ENCODE measurements at regions not wholly inside any gene's neighbourhood (a gene's known extent, or its start where the extent isn't known, plus 50 kb on each side); places are given as distances from the start of the nearest gene placed in this dataset.

GRCh38 chr16:52052818-52053217, 494.1 kb downstream of the TOX3 start:
- DNase-seq (ENCODE audit: low read depth) = no peak

DNA sequence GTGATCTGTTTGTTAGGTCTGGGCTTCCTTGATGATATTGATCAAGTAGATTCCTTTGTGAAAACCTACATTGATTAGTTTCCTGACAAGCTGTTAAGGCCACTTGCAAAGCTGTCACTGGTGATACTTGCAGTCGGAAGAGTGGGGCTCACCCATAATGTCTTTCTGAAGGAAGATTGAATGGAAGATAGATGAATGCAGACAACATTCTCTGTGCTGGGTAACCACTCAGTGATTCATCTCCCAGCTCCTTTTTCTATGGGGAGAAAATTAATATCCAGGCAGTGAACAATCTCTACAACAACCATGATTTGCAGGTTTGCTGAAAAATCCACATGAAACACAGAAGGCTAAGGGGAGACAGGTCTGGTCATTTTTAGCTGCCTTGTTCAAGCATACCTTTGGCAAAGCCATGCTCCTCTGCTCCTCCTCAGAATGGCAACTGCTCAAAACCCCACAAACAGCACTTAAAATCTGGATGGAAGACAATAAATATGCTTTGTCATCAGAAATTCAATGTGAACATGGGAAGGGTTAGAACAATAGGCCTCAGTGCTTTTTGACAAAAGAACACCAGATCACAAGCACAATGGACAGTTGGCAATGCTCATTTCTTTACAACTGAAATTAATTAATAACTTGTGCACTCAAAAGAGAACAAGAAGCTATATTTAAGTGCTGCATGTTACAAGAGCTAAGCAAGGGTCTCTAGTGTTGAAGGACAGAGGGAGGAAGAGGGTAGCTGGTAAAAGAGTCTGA, 495.4 kb downstream of the TOX3 start:
- no peak for DNase-seq (ENCODE audit: low read depth)

- DNase-seq (ENCODE audit: low read depth) = no peak
Measured at GRCh38 chr16:52050418-52050817, 496.5 kb downstream of the TOX3 start.

GRCh38 chr16:52035436-52035835, 511.5 kb downstream of the TOX3 start:
- DNase-seq (ENCODE audit: low read depth) = no peak

DNA sequence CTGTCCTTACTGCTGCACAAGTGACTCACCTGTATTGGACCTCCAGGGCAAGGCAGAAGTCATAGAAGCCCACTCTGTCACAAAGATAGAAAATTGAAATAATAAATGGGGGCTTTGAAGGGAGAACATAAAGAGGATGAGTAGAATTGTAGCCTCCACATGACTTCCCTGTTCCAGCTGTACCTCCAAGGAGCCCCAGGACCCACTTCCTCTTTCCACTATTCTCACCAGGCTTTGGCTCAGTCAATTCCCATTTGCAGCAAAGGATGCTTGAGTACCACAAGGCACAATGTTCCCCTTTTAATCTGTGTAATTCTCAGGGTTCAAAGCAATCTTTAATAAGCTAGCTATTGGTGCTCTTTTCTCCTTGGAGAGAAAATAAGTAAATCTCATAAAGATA, 512.1 kb downstream of the TOX3 start:
- no peak for DNase-seq (ENCODE audit: low read depth)

GRCh38 chr16:52033992-52034391, 513.0 kb downstream of the TOX3 start:
- DNase-seq (ENCODE audit: low read depth) = no peak

GRCh38 chr16:52022980-52023379, 524.0 kb downstream of the TOX3 start:
- no peak for DNase-seq (ENCODE audit: low read depth)

DNA sequence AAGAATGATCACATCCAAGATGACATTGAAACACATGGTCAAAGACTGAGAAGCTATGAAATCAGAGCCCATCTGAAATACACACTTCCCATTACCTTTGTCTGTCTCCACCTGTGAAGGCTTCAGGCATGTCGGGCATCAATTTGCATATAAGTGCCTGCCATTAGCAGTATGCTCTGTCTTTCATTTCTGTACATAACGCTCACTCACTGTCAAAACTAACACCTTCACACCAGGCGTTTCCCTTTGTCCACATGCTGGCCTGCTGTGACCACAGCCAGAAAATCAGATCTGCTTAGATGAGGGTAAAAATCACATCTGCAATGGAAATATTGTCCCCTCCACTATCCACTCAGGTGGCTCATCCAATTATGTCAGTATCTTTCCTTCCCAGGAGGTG, 524.8 kb downstream of the TOX3 start:
- DNase-seq (ENCODE audit: low read depth) = no peak

- no peak for DNase-seq (ENCODE audit: low read depth)
Measured at GRCh38 chr16:52016387-52016786, 530.6 kb downstream of the TOX3 start.

DNA sequence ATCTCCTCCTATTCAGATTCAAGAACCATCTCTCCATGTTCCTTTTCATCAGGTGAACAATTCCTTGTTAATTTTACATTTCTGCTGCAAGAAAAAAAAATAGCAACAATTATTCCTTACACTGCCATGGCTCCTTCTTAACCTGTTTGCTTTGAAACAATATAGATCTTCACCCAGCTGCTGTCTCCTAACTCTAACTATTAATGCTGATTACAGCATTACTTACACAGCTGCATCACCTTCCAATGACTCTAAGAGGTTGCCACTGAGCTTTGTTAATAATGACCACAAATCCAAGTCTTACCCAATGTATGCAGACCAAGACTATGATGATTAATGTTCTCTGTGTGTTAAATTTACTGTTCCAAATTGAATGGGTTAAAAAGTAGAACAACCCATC, 541.4 kb downstream of the TOX3 start:
- no peak for DNase-seq (ENCODE audit: low read depth)

DNA sequence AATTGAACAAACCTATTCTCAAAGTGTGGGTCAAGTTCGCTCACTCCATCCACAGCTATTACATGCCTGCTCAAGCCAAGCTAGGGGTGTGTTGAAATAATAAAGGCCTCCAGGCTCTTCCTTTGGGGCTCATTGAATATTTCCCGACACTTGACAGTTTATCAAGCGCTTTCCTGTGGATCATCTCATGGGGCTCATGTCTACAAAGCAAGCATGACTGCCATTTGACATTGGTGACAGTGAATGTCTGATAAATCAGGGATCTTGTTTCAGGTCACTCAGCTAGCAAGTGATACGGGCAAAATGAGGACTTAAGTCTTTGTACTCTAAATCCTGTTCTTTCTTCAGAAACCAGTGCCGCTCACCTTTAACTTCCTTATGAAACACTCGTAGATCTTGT, 542.6 kb downstream of the TOX3 start:
- no peak for DNase-seq (ENCODE audit: low read depth)

GRCh38 chr16:52002026-52002425, 544.9 kb downstream of the TOX3 start:
- DNase-seq (ENCODE audit: low read depth) = no peak

GRCh38 chr16:51996516-51996915, 550.4 kb downstream of the TOX3 start:
- DNase-seq (ENCODE audit: low read depth) = no peak

DNA sequence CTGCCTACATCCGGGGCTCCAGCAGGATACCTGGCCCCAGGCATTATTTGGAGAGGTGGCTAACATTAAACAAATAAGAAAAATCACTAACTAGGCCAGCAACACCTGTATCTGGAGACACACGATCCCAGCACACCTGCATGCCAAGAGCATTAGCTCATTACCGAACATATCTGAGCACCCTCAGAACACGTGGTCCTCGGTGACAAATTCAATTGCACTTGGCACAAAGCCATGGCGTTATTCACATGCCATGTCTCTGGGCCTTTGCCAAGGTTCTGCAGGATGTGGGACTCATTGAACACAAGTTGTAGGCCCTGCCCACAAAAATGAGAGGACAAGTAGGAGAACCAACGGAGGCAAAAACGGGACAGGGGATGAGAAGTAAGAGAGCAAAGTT, 552.3 kb downstream of the TOX3 start:
- DNase-seq (ENCODE audit: low read depth) = no peak

DNA sequence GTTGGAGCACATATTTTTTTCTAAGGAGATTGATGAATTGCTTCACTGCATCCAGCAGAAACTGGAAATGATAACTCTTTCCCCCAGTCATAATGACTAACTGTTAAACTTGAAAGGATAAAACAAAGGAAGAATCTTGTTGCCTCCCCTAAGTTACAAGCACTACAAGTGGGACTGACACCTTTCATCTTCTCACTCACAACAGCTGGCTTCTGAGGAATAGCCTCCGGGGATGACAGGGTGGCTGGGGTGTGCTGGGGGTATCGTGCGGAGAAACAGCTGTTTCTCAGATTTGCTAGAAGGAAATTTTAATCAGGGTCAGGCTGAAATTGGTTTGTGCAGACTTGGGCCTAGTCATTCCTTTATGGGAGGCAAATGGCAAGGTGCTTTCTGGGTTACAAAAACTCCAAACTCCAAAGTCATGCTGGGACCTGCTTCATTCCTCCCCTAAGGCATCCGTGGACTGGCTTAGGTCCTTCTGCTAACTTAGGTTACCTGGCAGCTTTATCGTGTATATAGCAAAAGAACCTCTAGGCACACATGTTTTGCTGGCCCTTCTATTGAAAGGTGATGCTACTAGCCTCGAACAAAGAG, 557.2 kb downstream of the TOX3 start:
- no peak for DNase-seq (ENCODE audit: low read depth)

- no peak for DNase-seq (ENCODE audit: low read depth)
Measured at GRCh38 chr16:51988977-51989376, 558.0 kb downstream of the TOX3 start.

DNA sequence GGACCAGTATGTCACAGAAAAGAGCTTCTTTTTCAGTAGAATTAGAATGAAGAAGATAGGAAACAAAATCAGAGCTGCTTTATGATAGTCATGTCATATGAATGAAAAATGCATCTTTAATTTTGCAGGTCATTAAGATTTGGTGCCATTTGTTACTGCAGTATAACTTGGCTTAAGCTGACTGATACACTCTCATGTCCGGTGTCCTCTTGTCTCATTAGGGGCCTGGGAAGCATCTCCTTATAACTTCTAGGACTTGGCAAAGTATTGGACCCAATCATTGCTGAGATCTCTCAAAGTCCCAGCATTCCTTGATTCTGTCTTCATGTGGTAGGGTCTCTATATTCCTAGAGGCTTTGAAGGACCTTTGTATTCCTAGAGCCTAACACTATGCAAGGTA, 559.4 kb downstream of the TOX3 start:
- DNase-seq (ENCODE audit: low read depth) = no peak

GRCh38 chr16:51986717-51987116, 560.2 kb downstream of the TOX3 start:
- DNase-seq (ENCODE audit: low read depth) = no peak

GRCh38 chr16:51986301-51986700, 560.6 kb downstream of the TOX3 start:
- DNase-seq (ENCODE audit: low read depth) = no peak

- no peak for DNase-seq (ENCODE audit: low read depth)
Measured at GRCh38 chr16:51985126-51985525, 561.8 kb downstream of the TOX3 start.

DNA sequence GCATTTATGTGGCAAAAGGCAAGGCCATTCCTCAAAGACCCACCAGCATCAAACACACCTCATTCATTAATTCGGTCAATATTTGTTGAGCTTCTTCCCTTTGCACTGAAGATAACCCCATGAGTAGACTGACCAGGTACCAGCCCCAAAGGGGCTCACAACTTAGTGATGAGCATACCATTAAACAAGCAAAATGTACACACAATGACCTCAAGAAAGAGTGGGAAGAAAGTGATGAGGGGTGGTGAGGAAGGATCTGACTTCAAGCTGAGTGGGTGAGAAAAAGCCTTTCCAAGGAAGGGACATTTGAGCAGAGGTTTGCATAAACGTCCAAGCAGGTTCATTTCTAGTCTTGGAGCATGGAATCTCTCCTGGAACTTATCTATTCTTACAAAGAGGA, 562.5 kb downstream of the TOX3 start:
- DNase-seq (ENCODE audit: low read depth) = no peak

- DNase-seq (ENCODE audit: low read depth) = peak; percentile 39
Measured at GRCh38 chr16:51982715-51983680, 563.9 kb downstream of the TOX3 start.

- DNase-seq (ENCODE audit: low read depth) = no peak
Measured at GRCh38 chr16:51981725-51982124, 565.2 kb downstream of the TOX3 start.

Data from GM04504 (cell line).